Transverse colon (tissue), 4 donors: ENCODE measurements at regions not wholly inside any gene's neighbourhood (a gene's known extent, or its start where the extent isn't known, plus 50 kb on each side); places are given as distances from the start of the nearest gene placed in this dataset.

ENCODE experiments used
- DNase-seq: peaks from one replicate; pipeline ENCODE4 v3.0.0-alpha.2; 2019
- H3K27ac ChIP-seq, 4 donors: fragments of 200-600 bp; sonication (generic); 2 replicates each; pipeline ENCODE4 v1.5.1; 2016 to 2018; ENCODE audit warnings: inconsistent platforms in 4 of 4
- H3K27me3 ChIP-seq: fragments of 200-600 bp; sonication (generic); 2 replicates; pipeline ENCODE4 v1.5.1; 2017; ENCODE audit warnings: inconsistent platforms
- H3K36me3 ChIP-seq, 4 donors: fragments of 200-600 bp; sonication (generic); 2 replicates each; pipeline ENCODE4 v1.5.1; 2017 to 2019; ENCODE audit warnings: inconsistent platforms in 4 of 4
- H3K4me1 ChIP-seq, 4 donors: fragments of 200-600 bp; sonication (generic); 2 replicates each; pipeline ENCODE4 v1.5.1; 2017 to 2020; ENCODE audit warnings: inconsistent platforms in 4 of 4
- H3K4me3 ChIP-seq, 4 donors: fragments of 200-600 bp; sonication (generic); 1 replicate in 1 of 4; 2 replicates in 3 of 4; pipeline versions ENCODE4 v1.5.1 to v1.6.1; 2017 to 2019; ENCODE audit warnings: inconsistent platforms in 4 of 4
- H3K9me3 ChIP-seq, 2 donors: fragments of 200-600 bp; sonication (generic); 2 replicates each; pipeline ENCODE4 v1.5.1; 2017 to 2019; ENCODE audit warnings: inconsistent platforms in 2 of 2
- EP300 ChIP-seq: sonication (generic); formaldehyde crosslinking; IDR thresholded peaks from one replicate; pipeline ENCODE4 v1.6.1; 2017; ENCODE audit warnings: antibody characterized with exemption, low read depth
- POLR2A ChIP-seq: fragments of 450-650 bp; IDR thresholded peaks from one replicate; pipeline ENCODE4 v1.6.1; 2016; ENCODE audit warnings: antibody characterized with exemption, mild to moderate bottlenecking, moderate library complexity
- POLR2AphosphoS5 ChIP-seq, 3 donors: sonication (generic); formaldehyde crosslinking; IDR thresholded peaks; one replicate each; pipeline ENCODE4 v1.6.1; 2016; ENCODE audit warnings: antibody characterized with exemption in 3 of 3
- WGBS, 2 donors: methylation state at CpG; one replicate each; pipeline ENCODE4 v1.1.5; 2018; ENCODE audit warnings: low coverage in 1 of 2; 5-methylcytosine and 5-hydroxymethylcytosine counted together
- in situ Hi-C, 4 donors: fragments of 200-750 bp; cut with MboI; loops; one replicate each; pipeline versions ENCODE4 v1.15.0 to v1.15.1; 2017; ENCODE audit warnings: low sequenced_read_pairs in 3 of 4, low pct_ligation_motif_present in 1 of 4, low pct_unique_long_range_greater_than_20kb in 1 of 4
- intact Hi-C: fragments of 100-400 bp; cut with DNase I; formaldehyde crosslinking; loops from one replicate; pipeline ENCODE4 v1.15.1; 2023; ENCODE audit warnings: low total_unique reads
- TF ChIP-seq, protein P1 (sequence below), 5 experiments: fragments of 200-600 bp in 3 of 5; fragments of 450-650 bp in 2 of 5; sonication (generic) in 3 of 5; IDR thresholded peaks; 1 replicate in 2 of 5; 2 replicates in 3 of 5; pipeline ENCODE4 v1.5.1; 2016 to 2017; ENCODE audit warnings: antibody characterized with exemption in 5 of 5, inconsistent platforms in 3 of 5, mild to moderate bottlenecking in 2 of 5, moderate library complexity in 1 of 5

DNA sequence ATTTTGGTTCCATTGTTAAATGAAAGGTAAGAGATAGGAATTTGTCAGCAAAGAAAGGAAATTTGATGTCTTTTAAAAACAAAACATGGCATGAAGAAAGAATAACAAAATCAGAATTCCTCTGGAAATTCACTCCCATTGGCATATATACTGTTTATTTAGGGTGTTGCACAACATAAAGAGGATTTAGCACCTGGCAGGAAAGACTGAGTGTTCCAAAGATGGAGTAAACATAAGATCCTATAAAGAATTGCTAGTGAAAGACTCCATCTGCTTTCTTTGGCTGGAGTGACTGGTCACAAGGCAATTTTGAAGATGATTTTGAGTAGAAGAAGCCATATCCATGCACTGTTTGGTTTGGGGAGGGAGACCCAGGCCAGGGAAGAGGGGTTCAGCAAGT is 62.4 kb downstream of the CD24 start:
- in situ Hi-C loops = no loop called here
- no peak overlapping the region for H3K4me3 ChIP-seq

DNA sequence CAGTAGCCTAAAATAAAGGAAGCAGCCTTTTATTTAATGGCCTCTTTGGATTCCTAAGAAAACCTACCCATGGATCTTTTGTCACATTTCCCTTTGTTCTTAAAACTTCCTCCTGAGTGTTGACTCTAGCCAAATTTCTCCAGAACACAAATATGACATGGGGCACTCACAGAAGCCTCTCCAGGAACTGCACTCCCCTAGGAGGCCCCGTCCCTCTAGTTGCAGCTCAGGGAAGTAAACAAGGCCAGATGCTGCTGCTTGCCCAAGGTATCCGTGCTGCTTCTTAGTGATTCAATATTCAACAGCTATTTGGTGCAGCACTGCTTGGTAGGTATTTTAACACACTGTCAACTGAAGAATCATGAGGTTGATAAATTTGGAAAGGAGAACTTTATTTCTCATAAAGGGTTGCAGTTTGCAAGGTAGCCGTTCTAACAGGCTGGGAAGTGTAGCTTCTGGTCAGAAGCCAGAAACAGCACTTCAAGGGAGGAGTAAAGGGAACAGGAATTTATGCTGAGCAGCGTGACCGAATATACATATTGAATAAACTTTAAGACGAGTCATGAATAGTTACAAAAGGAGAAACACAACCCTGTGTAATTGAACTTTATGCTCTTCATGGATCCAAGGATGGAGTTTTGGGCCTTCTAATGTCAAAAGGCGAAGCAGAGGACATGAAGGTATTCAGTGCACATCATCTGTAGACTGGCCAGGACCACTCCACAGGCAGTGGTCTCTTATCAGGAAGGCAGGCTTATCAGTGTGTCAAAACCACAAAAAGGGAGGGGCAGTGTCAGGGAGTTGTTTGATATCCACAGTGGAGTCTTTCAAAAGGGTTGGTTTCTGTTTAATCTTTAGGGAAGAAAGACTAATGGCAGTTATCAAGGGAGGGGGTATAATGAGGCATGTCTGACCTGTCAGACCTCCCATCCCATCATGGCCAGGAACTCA is 63.3 kb downstream of the CD24 start:
- no peak for DNase-seq
- Histone ChIP-seq H3K4me3 (no peak overlapping the region), H3K9me3 (no peaks in the 10 kb centered on the region), H3K27me3 (no peaks in the 10 kb centered on the region), H3K4me1 (peaks cover 0 to 55% (median 33%) of the 10 kb centered on the region in 4 donors), H3K27ac (peak overlapping the region; percentile 36 to 71 (median 59)), H3K36me3 (no peaks in the 10 kb centered on the region)
- intact Hi-C loops = no loop called here
- in situ Hi-C loops = no loop called here
- TF ChIP-seq, protein P1, sequence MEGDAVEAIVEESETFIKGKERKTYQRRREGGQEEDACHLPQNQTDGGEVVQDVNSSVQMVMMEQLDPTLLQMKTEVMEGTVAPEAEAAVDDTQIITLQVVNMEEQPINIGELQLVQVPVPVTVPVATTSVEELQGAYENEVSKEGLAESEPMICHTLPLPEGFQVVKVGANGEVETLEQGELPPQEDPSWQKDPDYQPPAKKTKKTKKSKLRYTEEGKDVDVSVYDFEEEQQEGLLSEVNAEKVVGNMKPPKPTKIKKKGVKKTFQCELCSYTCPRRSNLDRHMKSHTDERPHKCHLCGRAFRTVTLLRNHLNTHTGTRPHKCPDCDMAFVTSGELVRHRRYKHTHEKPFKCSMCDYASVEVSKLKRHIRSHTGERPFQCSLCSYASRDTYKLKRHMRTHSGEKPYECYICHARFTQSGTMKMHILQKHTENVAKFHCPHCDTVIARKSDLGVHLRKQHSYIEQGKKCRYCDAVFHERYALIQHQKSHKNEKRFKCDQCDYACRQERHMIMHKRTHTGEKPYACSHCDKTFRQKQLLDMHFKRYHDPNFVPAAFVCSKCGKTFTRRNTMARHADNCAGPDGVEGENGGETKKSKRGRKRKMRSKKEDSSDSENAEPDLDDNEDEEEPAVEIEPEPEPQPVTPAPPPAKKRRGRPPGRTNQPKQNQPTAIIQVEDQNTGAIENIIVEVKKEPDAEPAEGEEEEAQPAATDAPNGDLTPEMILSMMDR (IDR thresholded peaks at IDR 0.05) = no peak
- TF ChIP-seq POLR2A (no peak), POLR2AphosphoS5 (IDR thresholded peaks at IDR 0.05) (no peak), EP300 (no peak)
- 45 to 46% methylated on average over 5 to 7 of the region's 7 CpGs for WGBS, 2 donors

More for the DNA sequence above, 62.4 kb downstream of the CD24 start:
- DNase-seq = no peak
- Histone ChIP-seq H3K27ac (peak overlapping the region; percentile 36 to 71 (median 59)), H3K36me3 (no peaks in the 10 kb centered on the region), H3K4me1 (peaks cover 0 to 57% (median 35%) of the 10 kb centered on the region in 4 donors), H3K27me3 (no peaks in the 10 kb centered on the region), H3K9me3 (no peaks in the 10 kb centered on the region)
- TF ChIP-seq, protein P1 (IDR thresholded peaks at IDR 0.05) = no peak
- TF ChIP-seq POLR2AphosphoS5 (IDR thresholded peaks at IDR 0.05) (no peak), EP300 (no peak), POLR2A (no peak)
- intact Hi-C loops = no loop called here

DNA sequence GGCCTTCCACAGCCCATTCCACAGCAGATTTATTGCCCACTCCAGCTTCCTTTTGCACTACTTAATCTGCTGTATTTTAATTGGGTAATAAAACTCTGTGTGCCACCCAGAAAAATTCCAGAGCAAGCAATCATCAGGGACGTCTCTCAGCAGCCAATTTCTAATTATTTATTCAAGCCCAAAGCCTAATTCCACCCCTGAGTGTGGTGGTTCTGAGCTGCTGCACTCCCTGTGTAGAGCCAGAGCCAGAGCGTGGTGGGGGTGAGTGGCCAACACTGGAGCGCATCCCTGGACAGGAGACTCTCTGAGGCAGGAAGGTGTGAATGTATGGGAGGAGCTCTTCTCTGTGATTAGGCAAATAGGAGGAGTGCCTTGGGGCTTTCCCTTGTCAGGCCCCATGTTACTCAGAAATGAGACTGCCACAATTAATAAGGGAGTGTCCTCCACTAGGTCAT is 66.1 kb downstream of the CD24 start:
- in situ Hi-C loops = no loop called here
- DNase-seq = no peak
- Histone ChIP-seq H3K4me3 (no peak overlapping the region), H3K4me1 (peaks cover 0 to 44% (median 30%) of the 10 kb centered on the region in 4 donors), H3K27ac (peak overlapping the region in 1 of 4 donors; percentile 4), H3K36me3 (no peaks in the 10 kb centered on the region), H3K9me3 (no peaks in the 10 kb centered on the region), H3K27me3 (no peaks in the 10 kb centered on the region)
- TF ChIP-seq EP300 (no peak), POLR2A (no peak), POLR2AphosphoS5 (IDR thresholded peaks at IDR 0.05) (no peak)
- TF ChIP-seq, protein P1 (IDR thresholded peaks at IDR 0.05) = no peak
- intact Hi-C loops = no loop called here
- WGBS, 2 donors = 0 to 31% methylated on average over 1 to 3 of the region's 3 CpGs

DNA sequence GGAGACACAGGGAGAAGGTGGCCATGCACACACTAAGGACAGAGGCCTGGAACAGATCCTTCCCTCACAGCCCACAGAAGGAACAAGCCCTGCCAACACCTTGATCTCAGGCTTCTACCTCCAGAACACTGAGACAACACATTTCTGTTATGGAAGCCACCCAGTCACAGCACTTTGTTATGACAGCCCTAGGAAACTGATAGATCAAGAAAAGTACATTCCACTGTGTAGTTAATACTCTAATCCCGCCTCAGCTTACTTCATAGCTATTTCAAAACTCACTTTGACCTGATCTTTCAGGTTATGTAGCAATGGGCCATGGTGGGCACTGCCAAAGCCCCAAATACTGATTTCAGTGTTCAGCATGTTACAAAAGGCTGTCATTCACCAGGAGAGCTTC is 66.8 kb downstream of the CD24 start:
- H3K27ac ChIP-seq = no peak overlapping the region
- TF ChIP-seq, protein P1 (IDR thresholded peaks at IDR 0.05) = no peak
- no peak for TF ChIP-seq POLR2A
- no peak for TF ChIP-seq POLR2AphosphoS5 (IDR thresholded peaks at IDR 0.05)
- no peak for TF ChIP-seq EP300
- intact Hi-C loops (no loop called here), in situ Hi-C loops (no loop called here)
- no peak overlapping the region for H3K4me3 ChIP-seq
- no peak for DNase-seq
- no peaks in the 10 kb centered on the region for H3K27me3 ChIP-seq
- H3K36me3 ChIP-seq = no peaks in the 10 kb centered on the region
- H3K4me1 ChIP-seq = peaks cover 0 to 39% (median 25%) of the 10 kb centered on the region in 4 donors
- 82 to 86% methylated on average over 1 of the region's 1 CpG for WGBS, 2 donors
- H3K9me3 ChIP-seq = no peaks in the 10 kb centered on the region
